Activated naive CD8-positive, alpha-beta T cell treated with anti-CD3 and anti-CD28 coated beads, Interleukin-2, amount 50 U/mL, for 24 hours (primary cell): ENCODE measurements at regions not wholly inside any gene's neighbourhood (a gene's known extent, or its start where the extent isn't known, plus 50 kb on each side); places are given as distances from the start of the nearest gene placed in this dataset.

Source experiments
- ATAC-seq: fragments of 150-1000 bp; cut with Tn5 transposase; one replicate; pipeline ENCODE4 v1.10.0; 2021
- DNase-seq: peaks from one replicate; pipeline ENCODE4 v3.0.0; 2021
- H3K27ac Mint-ChIP-seq: one replicate; pipeline ENCODE4 v1.8.0; 2021; ENCODE audit warnings: mild to moderate bottlenecking, mixed read lengths
- H3K27me3 Mint-ChIP-seq: one replicate; pipeline ENCODE4 v1.8.0; 2021; ENCODE audit warnings: mixed read lengths
- H3K36me3 Mint-ChIP-seq: one replicate; pipeline ENCODE4 v1.8.0; 2021; ENCODE audit warnings: low read depth, mixed read lengths
- H3K4me1 Mint-ChIP-seq: one replicate; pipeline ENCODE4 v1.8.0; 2021; ENCODE audit warnings: mixed read lengths
- H3K4me3 Mint-ChIP-seq: one replicate; pipeline ENCODE4 v1.8.0; 2021; ENCODE audit warnings: mild to moderate bottlenecking, moderate library complexity, mixed read lengths
- H3K9me3 Mint-ChIP-seq: one replicate; pipeline ENCODE4 v1.8.0; 2021; ENCODE audit warnings: mixed read lengths

DNA sequence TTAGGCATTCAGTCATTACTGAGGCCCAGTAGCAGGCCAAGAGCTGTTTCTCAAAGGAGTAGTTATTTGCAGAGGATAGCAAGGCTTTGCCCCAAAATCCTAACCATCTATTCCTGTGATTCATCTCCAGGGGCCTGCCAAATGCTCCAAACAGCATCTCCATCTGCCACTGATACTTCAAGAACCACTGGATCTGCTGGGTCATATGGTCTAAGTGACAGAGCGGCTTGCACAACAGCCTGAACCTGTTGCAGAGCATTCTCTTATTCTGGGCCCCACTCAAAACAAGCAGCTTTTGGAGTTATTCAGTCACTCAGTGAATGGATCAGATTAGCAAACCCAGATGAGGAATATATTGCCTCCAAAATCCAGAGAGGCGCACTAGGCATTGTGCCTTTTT, 68.8 kb upstream of the ALDH1A3 start:
- Mint-ChIP-seq H3K9me3 (peaks cover 16% of the 10 kb centered on the region), H3K4me1 (no peaks in the 10 kb centered on the region), H3K27me3 (peaks cover 2% of the 10 kb centered on the region), H3K36me3 (no peaks in the 10 kb centered on the region), H3K27ac (no peak overlapping the region), H3K4me3 (no peak overlapping the region)
- ATAC-seq (no peak), DNase-seq (no peak)

DNA sequence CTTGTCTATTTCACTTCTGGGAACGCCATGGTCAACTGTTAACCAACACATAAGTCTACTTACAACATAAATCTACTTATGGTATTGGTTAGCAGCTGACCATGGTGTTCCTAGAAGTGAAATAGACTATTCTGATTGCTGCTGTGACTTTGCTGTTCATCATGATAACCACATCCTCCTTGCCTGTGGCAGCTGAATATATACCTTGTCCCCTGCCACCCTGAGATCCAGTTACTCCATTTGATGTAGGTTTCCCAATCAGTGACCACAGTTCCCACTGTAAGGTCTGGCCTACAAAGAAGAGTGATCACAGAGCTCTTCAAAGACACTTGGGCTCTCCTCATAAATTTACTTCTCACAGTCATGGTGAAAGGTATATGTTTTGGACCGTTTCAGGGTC, 66.8 kb upstream of the ALDH1A3 start:
- no peak overlapping the region for H3K27ac Mint-ChIP-seq
- no peak overlapping the region for H3K4me3 Mint-ChIP-seq
- DNase-seq, result no peak
- no peaks in the 10 kb centered on the region for H3K4me1 Mint-ChIP-seq
- H3K27me3 Mint-ChIP-seq, result peaks cover 2% of the 10 kb centered on the region
- no peaks in the 10 kb centered on the region for H3K36me3 Mint-ChIP-seq
- H3K9me3 Mint-ChIP-seq, result peaks cover 13% of the 10 kb centered on the region
- no peak for ATAC-seq

DNA sequence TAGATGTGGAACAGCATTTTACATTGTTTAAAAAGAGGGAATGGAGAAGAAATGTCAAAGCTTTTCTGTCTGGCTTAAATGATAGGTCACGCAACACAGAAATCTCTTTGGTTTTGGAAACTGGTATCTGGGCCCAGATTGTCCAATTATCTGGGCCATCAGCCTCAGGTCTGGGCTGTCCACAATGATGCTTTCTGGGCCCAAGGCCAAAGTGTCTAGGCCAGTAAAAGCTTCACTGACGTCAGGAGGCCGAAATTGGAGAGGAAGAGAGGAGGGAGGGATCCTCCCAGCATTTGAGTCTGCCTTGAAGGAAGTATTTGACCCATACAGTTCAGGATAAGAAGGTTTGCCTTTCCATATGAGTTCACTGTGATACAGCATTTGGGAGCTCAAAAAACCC, 60.7 kb upstream of the ALDH1A3 start:
- Mint-ChIP-seq H3K9me3 (peaks cover 18% of the 10 kb centered on the region), H3K4me1 (no peaks in the 10 kb centered on the region), H3K4me3 (no peak overlapping the region), H3K36me3 (no peaks in the 10 kb centered on the region), H3K27me3 (peaks cover 22% of the 10 kb centered on the region), H3K27ac (no peak overlapping the region)
- DNase-seq, result no peak
- no peak for ATAC-seq

DNA sequence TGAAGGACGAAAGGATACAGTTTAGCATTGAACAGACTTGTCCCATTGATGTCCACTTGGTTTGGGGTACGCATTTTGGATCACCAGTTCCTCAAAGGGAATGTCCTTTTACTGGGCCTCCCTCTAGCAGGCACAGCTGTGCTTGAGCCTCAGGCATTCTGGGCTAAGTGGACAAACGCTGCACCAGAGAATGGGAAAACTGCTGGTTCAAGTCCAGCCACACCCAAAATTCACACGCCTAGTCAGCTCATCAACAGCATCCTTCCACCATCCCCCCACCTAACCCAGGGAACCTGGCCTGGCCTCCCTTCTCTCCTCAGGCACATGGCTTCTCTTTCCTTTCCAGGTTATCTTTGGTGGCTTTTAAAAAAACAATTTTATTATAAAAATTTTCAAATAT, 59.1 kb upstream of the ALDH1A3 start:
- DNase-seq (no peak), ATAC-seq (no peak)
- H3K27ac Mint-ChIP-seq, result no peak overlapping the region
- no peaks in the 10 kb centered on the region for H3K4me1 Mint-ChIP-seq
- H3K27me3 Mint-ChIP-seq, result peaks cover 34% of the 10 kb centered on the region
- no peaks in the 10 kb centered on the region for H3K36me3 Mint-ChIP-seq
- peaks cover 10% of the 10 kb centered on the region for H3K9me3 Mint-ChIP-seq
- no peak overlapping the region for H3K4me3 Mint-ChIP-seq

DNA sequence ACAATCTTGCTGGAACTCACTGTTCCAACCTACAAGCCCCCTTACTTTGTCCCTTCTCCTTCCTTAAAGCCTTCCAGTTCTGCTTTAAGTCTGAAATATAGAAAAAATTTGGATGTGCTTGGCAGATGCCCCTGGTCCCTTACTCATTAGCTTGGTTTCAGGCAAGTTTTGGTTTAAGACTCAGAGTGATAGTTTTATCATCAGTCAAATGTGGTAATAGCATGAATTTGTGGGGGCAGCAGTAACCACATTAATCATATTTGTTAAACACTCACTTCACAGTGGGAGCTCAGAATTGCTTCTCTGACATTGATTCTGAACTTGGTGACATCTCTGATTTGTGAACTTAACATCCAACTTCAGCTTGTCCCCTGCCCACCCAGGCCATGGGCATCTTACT, 58.3 kb upstream of the ALDH1A3 start:
- Mint-ChIP-seq H3K4me3 (no peak overlapping the region), H3K36me3 (no peaks in the 10 kb centered on the region), H3K27ac (no peak overlapping the region), H3K4me1 (no peaks in the 10 kb centered on the region), H3K27me3 (peaks cover 40% of the 10 kb centered on the region), H3K9me3 (peaks cover 5% of the 10 kb centered on the region)
- ATAC-seq (peak; percentile 86), DNase-seq (no peak)

DNA sequence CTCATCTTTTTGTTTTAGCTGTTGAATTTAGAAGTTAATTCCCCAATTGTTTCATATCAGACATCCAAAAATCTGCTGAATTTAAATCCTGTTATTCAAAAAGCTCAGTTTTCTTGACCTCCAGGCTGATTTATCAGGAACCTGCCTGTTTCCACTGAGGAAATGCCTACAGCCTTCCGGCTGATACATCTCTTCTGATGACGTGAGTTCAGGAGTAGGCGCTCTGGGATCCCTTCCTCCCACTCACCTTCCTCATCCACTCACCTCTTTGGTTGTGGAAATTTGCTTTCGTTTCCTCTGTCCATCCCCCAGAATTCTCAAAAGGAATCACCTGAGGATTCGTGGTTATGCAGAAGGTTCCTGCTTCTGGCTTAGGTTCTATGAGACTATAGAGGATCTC, 55.4 kb upstream of the ALDH1A3 start:
- no peaks in the 10 kb centered on the region for H3K36me3 Mint-ChIP-seq
- no peak overlapping the region for H3K27ac Mint-ChIP-seq
- H3K9me3 Mint-ChIP-seq, result peaks cover 5% of the 10 kb centered on the region
- H3K4me1 Mint-ChIP-seq, result no peaks in the 10 kb centered on the region
- DNase-seq (no peak), ATAC-seq (no peak)
- peaks cover 50% of the 10 kb centered on the region for H3K27me3 Mint-ChIP-seq
- H3K4me3 Mint-ChIP-seq, result no peak overlapping the region

DNA sequence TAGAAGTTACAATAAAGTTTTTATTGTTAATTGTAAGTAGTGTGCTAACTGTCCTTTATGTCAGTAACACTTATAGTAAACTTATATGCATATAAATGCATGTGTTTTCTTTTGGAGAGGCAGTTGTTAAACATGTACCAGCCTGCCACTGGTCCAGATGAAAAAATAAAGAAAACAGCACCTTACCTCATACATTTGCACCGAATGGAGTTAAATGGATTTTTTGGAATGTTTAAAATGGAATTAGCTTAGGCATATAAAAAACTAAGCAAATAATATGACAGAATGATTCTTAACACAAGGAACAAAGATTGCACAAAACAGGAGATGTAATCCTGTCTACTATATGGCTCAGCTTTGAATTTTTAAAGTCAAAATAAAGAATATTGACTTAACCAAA, 50.2 kb upstream of the ALDH1A3 start:
- no peaks in the 10 kb centered on the region for H3K4me1 Mint-ChIP-seq
- DNase-seq, result no peak
- peaks cover 35% of the 10 kb centered on the region for H3K27me3 Mint-ChIP-seq

More for the DNA sequence above, 50.2 kb upstream of the ALDH1A3 start:
- ATAC-seq, result no peak
- H3K36me3 Mint-ChIP-seq, result no peaks in the 10 kb centered on the region
- H3K4me3 Mint-ChIP-seq, result no peak overlapping the region
- no peaks in the 10 kb centered on the region for H3K9me3 Mint-ChIP-seq
- no peak overlapping the region for H3K27ac Mint-ChIP-seq
